OCI-LY3 (cell line): ENCODE measurements at regions not wholly inside any gene's neighbourhood (a gene's known extent, or its start where the extent isn't known, plus 50 kb on each side); places are given as distances from the start of the nearest gene placed in this dataset.

Experiments used
- H2AFZ ChIP-seq: fragments of 200-600, 300-600 bp; shearing (Covaris generic); 2 replicates; pipeline ENCODE4 v1.6.0; 2014; ENCODE audit warnings: antibody characterized with exemption, low read depth, low read length
- H3K27ac ChIP-seq: fragments of 200-600, 300-600 bp; sonication (generic); 2 replicates; pipeline ENCODE4 v1.5.1; 2014; ENCODE audit warnings: mild to moderate bottlenecking, low read length, moderate library complexity, mixed read lengths
- H3K27me3 ChIP-seq: fragments of 200-600, 300-600 bp; sonication (generic); 2 replicates; pipeline ENCODE4 v1.6.1; 2014; ENCODE audit warnings: low read depth, low read length, mixed read lengths
- H3K36me3 ChIP-seq: fragments of 200-600, 300-600 bp; sonication (generic); replicated peaks from 2 replicates; pipeline ENCODE3; 2014; ENCODE audit warnings: low read depth, low read length, mixed read lengths
- H3K4me1 ChIP-seq: fragments of 300-600, 200-600 bp; sonication (generic); 2 replicates; pipeline ENCODE4 v1.6.1; 2014; ENCODE audit warnings: low read length, mixed read lengths
- H3K4me2 ChIP-seq: fragments of 200-600, 300-600 bp; sonication (generic); 2 replicates; pipeline ENCODE4 v1.6.1; 2014; ENCODE audit warnings: low read length, mixed read lengths
- H3K4me3 ChIP-seq: fragments of 300-600, 200-600 bp; sonication (generic); 2 replicates; pipeline ENCODE4 v1.5.1; 2014; ENCODE audit warnings: antibody characterized with exemption, mild to moderate bottlenecking, low read length, moderate library complexity
- H3K79me2 ChIP-seq: fragments of 300-600, 200-600 bp; shearing (Covaris generic); 2 replicates; pipeline ENCODE4 v1.6.1; 2014; ENCODE audit warnings: mild to moderate bottlenecking, low read length, mixed read lengths
- H3K9ac ChIP-seq: fragments of 300-600, 200-600 bp; shearing (Covaris generic); 2 replicates; pipeline ENCODE4 v1.6.0; 2014; ENCODE audit warnings: mild to moderate bottlenecking, low read length, moderate library complexity
- H3K9me3 ChIP-seq: fragments of 200-600, 300-600 bp; shearing (Covaris generic); 2 replicates; pipeline ENCODE4 v1.6.1; 2014; ENCODE audit warnings: low read length, mixed read lengths; ENCODE audit not compliant: insufficient read depth
- H4K20me1 ChIP-seq: fragments of 200-600, 300-600 bp; sonication (generic); 2 replicates; pipeline ENCODE4 v1.6.1; 2016; ENCODE audit warnings: low read length, mixed read lengths; ENCODE audit not compliant: insufficient read depth
- CTCF ChIP-seq: fragments of 200-600, 300-600 bp; sonication (generic); IDR thresholded peaks from 2 replicates; pipeline ENCODE4 v1.5.1; 2014; ENCODE audit warnings: antibody characterized with exemption, low read length, low read depth
- EZH2phosphoT487 ChIP-seq: fragments of 200-600 bp; shearing (Covaris generic); IDR thresholded peaks from 2 replicates; pipeline ENCODE4 v1.6.1; 2018; ENCODE audit warnings: antibody characterized with exemption, mixed run types, low read depth

GRCh38 chr3:159233734-159234133 lies 431.9 kb downstream of the MFSD1 start:
- H3K9me3 ChIP-seq = no peaks in the 10 kb centered on the region
- no peaks in the 10 kb centered on the region for H3K36me3 ChIP-seq
- no peak overlapping the region for H3K9ac ChIP-seq
- no peak overlapping the region for H3K4me3 ChIP-seq
- no peak overlapping the region for H3K27ac ChIP-seq
- no peak overlapping the region for H2AFZ ChIP-seq
- H3K27me3 ChIP-seq = no peaks in the 10 kb centered on the region
- H4K20me1 ChIP-seq = no peaks in the 10 kb centered on the region
- H3K4me1 ChIP-seq = peaks cover 3% of the 10 kb centered on the region; the same call in 1 of the 2 replicates
- TF ChIP-seq CTCF (no peak), EZH2phosphoT487 (no peak)
- H3K4me2 ChIP-seq = no peak overlapping the region
- H3K79me2 ChIP-seq = no peaks in the 10 kb centered on the region

GRCh38 chr3:159234306-159234705 lies 432.5 kb downstream of the MFSD1 start:
- no peak overlapping the region for H3K27ac ChIP-seq
- H3K79me2 ChIP-seq = no peaks in the 10 kb centered on the region
- no peaks in the 10 kb centered on the region for H4K20me1 ChIP-seq
- no peak for TF ChIP-seq CTCF
- no peaks in the 10 kb centered on the region for H3K9me3 ChIP-seq
- H2AFZ ChIP-seq = no peak overlapping the region
- no peaks in the 10 kb centered on the region for H3K27me3 ChIP-seq
- H3K9ac ChIP-seq = no peak overlapping the region
- H3K36me3 ChIP-seq = no peaks in the 10 kb centered on the region
- H3K4me1 ChIP-seq = peaks cover 1% of the 10 kb centered on the region; the same call in 1 of the 2 replicates
- H3K4me3 ChIP-seq = no peak overlapping the region
- H3K4me2 ChIP-seq = no peak overlapping the region

- no peak overlapping the region for H3K27ac ChIP-seq
- H2AFZ ChIP-seq = no peak overlapping the region
- H3K4me2 ChIP-seq = no peak overlapping the region
- TF ChIP-seq CTCF (no peak), EZH2phosphoT487 (no peak)
- H3K4me1 ChIP-seq = no peaks in the 10 kb centered on the region
- no peak overlapping the region for H3K4me3 ChIP-seq
- H4K20me1 ChIP-seq = no peaks in the 10 kb centered on the region
- H3K27me3 ChIP-seq = no peaks in the 10 kb centered on the region
- no peaks in the 10 kb centered on the region for H3K79me2 ChIP-seq
- H3K9ac ChIP-seq = no peak overlapping the region
- no peaks in the 10 kb centered on the region for H3K36me3 ChIP-seq
- no peaks in the 10 kb centered on the region for H3K9me3 ChIP-seq
These were observed 434.5 kb downstream of the MFSD1 start for GRCh38 chr3:159236321-159236720.

GRCh38 chr3:159237226-159237625 lies 435.4 kb downstream of the MFSD1 start:
- Histone ChIP-seq H3K27me3 (no peaks in the 10 kb centered on the region), H3K4me3 (no peak overlapping the region), H3K9me3 (no peaks in the 10 kb centered on the region), H4K20me1 (no peaks in the 10 kb centered on the region), H3K27ac (no peak overlapping the region), H3K9ac (no peak overlapping the region), H3K79me2 (no peaks in the 10 kb centered on the region), H2AFZ (no peak overlapping the region), H3K36me3 (no peaks in the 10 kb centered on the region), H3K4me1 (no peaks in the 10 kb centered on the region), H3K4me2 (no peak overlapping the region)
- TF ChIP-seq EZH2phosphoT487 (no peak), CTCF (no peak)
